Calu3 (cell line): ENCODE measurements at regions not wholly inside any gene's neighbourhood (a gene's known extent, or its start where the extent isn't known, plus 50 kb on each side); places are given as distances from the start of the nearest gene placed in this dataset.

Experiments
- BruUV-seq: library from RNA; stranded (reverse); fragments of 400-500 nt; replicated peaks from 2 replicates; lab custom pipeline; 2021; lab: Mats Ljungman, UMichigan
- CTCF ChIA-PET: fragments of 300-600 bp; sonication (Branson Sonifier 250); formaldehyde crosslinking; loops from one replicate; lab custom pipeline; 2022; ENCODE audit warnings: antibody characterized with exemption; lab: Charles Lee
- DNase-seq: peaks from one replicate; pipeline ENCODE4 v3.0.0; 2022
- H3K27ac Mint-ChIP-seq: one replicate; pipeline ENCODE4 v1.8.0; 2022; ENCODE audit warnings: mixed read lengths; ENCODE audit not compliant: unreplicated experiment
- H3K27me3 Mint-ChIP-seq: one replicate; pipeline ENCODE4 v1.8.0; 2022; ENCODE audit warnings: mixed read lengths; ENCODE audit not compliant: unreplicated experiment
- H3K36me3 Mint-ChIP-seq: one replicate; pipeline ENCODE4 v1.8.0; 2022; ENCODE audit warnings: mild to moderate bottlenecking, moderate library complexity, mixed read lengths; ENCODE audit not compliant: insufficient read depth, unreplicated experiment
- H3K4me1 Mint-ChIP-seq: one replicate; pipeline ENCODE4 v1.8.0; 2022; ENCODE audit warnings: mild to moderate bottlenecking, low read depth, mixed read lengths; ENCODE audit not compliant: unreplicated experiment
- H3K4me3 Mint-ChIP-seq: one replicate; pipeline ENCODE4 v1.8.0; 2022; ENCODE audit warnings: mild to moderate bottlenecking, low read depth, moderate library complexity, mixed read lengths; ENCODE audit not compliant: unreplicated experiment
- H3K9me3 Mint-ChIP-seq: one replicate; pipeline ENCODE4 v1.8.0; 2022; ENCODE audit warnings: low read depth, mixed read lengths; ENCODE audit not compliant: unreplicated experiment
- CTCF ChIP-seq: fragments of 200-600 bp; IDR thresholded peaks from one replicate; pipeline ENCODE4 v1.8.0; 2022; ENCODE audit warnings: antibody characterized with exemption; ENCODE audit not compliant: unreplicated experiment
- intact Hi-C: fragments of 100-400 bp; cut with micrococcal nuclease; formaldehyde crosslinking; loops from one replicate; pipeline ENCODE4 v1.10.0; 2022; ENCODE audit not compliant: unreplicated experiment

GRCh38 chr18:54765636-54766375, 62.5 kb upstream of the RAB27B start:
- no peak for DNase-seq
- TF ChIP-seq CTCF = no peak
- H3K4me3 Mint-ChIP-seq = peak overlapping the region; percentile 23
- no peaks in the 10 kb centered on the region for H3K9me3 Mint-ChIP-seq
- peaks cover 18% of the 10 kb centered on the region for H3K36me3 Mint-ChIP-seq
- H3K27ac Mint-ChIP-seq = peak overlapping the region; percentile 82
- CTCF ChIA-PET = interaction anchor here (1.2 to 1.4 kb wide), 2 partner anchors 9 to 82 kb away, joined by 4 to 6 read pairs; no protein-coding TSS in a partner anchor
- H3K4me1 Mint-ChIP-seq = peaks cover 85% of the 10 kb centered on the region
- intact Hi-C loops = loop anchor here (2.0 kb wide), 3 partner anchors 63 to 181 kb away; partner anchors contain the start of gene RAB27B
- BruUV-seq = no TSS peak
- no peaks in the 10 kb centered on the region for H3K27me3 Mint-ChIP-seq

- CTCF ChIA-PET = interaction anchor here (0.7 to 1.4 kb wide), 5 partner anchors 8 to 93 kb away, joined by 3 to 7 read pairs (median 4); no protein-coding TSS in a partner anchor
- Mint-ChIP-seq H3K27me3 (no peaks in the 10 kb centered on the region), H3K9me3 (no peaks in the 10 kb centered on the region), H3K27ac (peak overlapping the region; percentile 82), H3K36me3 (peaks cover 18% of the 10 kb centered on the region), H3K4me1 (peaks cover 85% of the 10 kb centered on the region), H3K4me3 (peak overlapping the region; percentile 23)
- DNase-seq = no peak
- intact Hi-C loops = loop anchor here (2.0 kb wide), 3 partner anchors 62 to 180 kb away; partner anchors contain the start of gene RAB27B
- TF ChIP-seq CTCF = no peak
- no TSS peak for BruUV-seq
Measured at GRCh38 chr18:54766634-54767033, 61.6 kb upstream of the RAB27B start.

GRCh38 chr18:54767098-54767497, 61.2 kb upstream of the RAB27B start:
- CTCF ChIA-PET = interaction anchor here (0.7 to 1.4 kb wide), 5 partner anchors 8 to 93 kb away, joined by 3 to 7 read pairs (median 4); no protein-coding TSS in a partner anchor
- intact Hi-C loops = loop anchor here (2.0 kb wide), 3 partner anchors 62 to 180 kb away; partner anchors contain the start of gene RAB27B
- no TSS peak for BruUV-seq

More at GRCh38 chr18:54767098-54767497, 61.2 kb upstream of the RAB27B start:
- DNase-seq = peak; percentile 66
- Mint-ChIP-seq H3K4me3 (peak overlapping the region; percentile 23), H3K9me3 (no peaks in the 10 kb centered on the region), H3K27me3 (no peaks in the 10 kb centered on the region), H3K4me1 (peaks cover 84% of the 10 kb centered on the region), H3K27ac (peak overlapping the region; percentile 82), H3K36me3 (peaks cover 18% of the 10 kb centered on the region)
- no peak for TF ChIP-seq CTCF
